Upper lobe of left lung (tissue), 6 donors: ENCODE measurements at regions not wholly inside any gene's neighbourhood (a gene's known extent, or its start where the extent isn't known, plus 50 kb on each side); places are given as distances from the start of the nearest gene placed in this dataset.
"Not testable (repeated sequence)": the region's sequence is repeated elsewhere in the genome, so short reads cannot be mapped to it uniquely, and the experiment has no call there.

Experiments used
- ATAC-seq, 2 donors: fragments of 200-7000 bp; cut with Tn5 transposase; one replicate each; pipeline ENCODE4 v1.9.1; 2022; ENCODE audit warnings: mild to moderate bottlenecking in 2 of 2, moderate library complexity in 2 of 2; ENCODE audit not compliant: low FRiP score in 2 of 2
- DNase-seq, 2 donors: peaks; one replicate each; pipeline ENCODE4 v3.0.0-alpha.2; 2019 to 2020
- H3K27ac ChIP-seq, 4 donors: fragments of 200-600 bp; sonication (generic); one replicate each; pipeline ENCODE4 v1.5.1; 2016 to 2019
- H3K27me3 ChIP-seq, 4 donors: fragments of 200-600 bp; sonication (generic); one replicate each; pipeline ENCODE4 v1.5.1; 2017 to 2019
- H3K36me3 ChIP-seq, 4 donors: fragments of 200-600 bp; sonication (generic); one replicate each; pipeline ENCODE4 v1.5.1; 2016 to 2019
- H3K4me1 ChIP-seq, 4 donors: fragments of 200-600 bp; sonication (generic); one replicate each; pipeline ENCODE4 v1.5.1; 2018 to 2019
- H3K4me3 ChIP-seq, 4 donors: fragments of 200-600 bp; sonication (generic); one replicate each; pipeline ENCODE4 v1.5.1; 2017 to 2019; ENCODE audit warnings: mild to moderate bottlenecking in 2 of 4, moderate library complexity in 1 of 4
- H3K9me3 ChIP-seq, 4 donors: fragments of 200-600 bp; sonication (generic); one replicate each; pipeline ENCODE4 v1.5.1; 2018 to 2019
- CTCF ChIP-seq, 6 experiments: fragments of 450-650 bp in 4 of 6; fragments of 200-600 bp in 2 of 6; sonication (generic) in 2 of 6; IDR thresholded peaks; one replicate each; pipeline ENCODE4 v1.5.1; 2016 to 2019; ENCODE audit warnings: antibody characterized with exemption in 6 of 6
- EP300 ChIP-seq, 4 donors: sonication (generic); formaldehyde crosslinking; IDR thresholded peaks; one replicate each; pipeline ENCODE4 v1.5.1; 2017; ENCODE audit warnings: antibody characterized with exemption in 4 of 4, control low read depth in 2 of 4
- POLR2A ChIP-seq, 4 donors: fragments of 450-650 bp; IDR thresholded peaks; one replicate each; pipeline ENCODE4 v1.5.1; 2016 to 2017; ENCODE audit warnings: antibody characterized with exemption in 4 of 4, mild to moderate bottlenecking in 2 of 4
- POLR2AphosphoS5 ChIP-seq, 2 donors: sonication (generic); formaldehyde crosslinking; IDR thresholded peaks; one replicate each; pipeline ENCODE4 v1.5.1; 2017; ENCODE audit warnings: antibody characterized with exemption in 2 of 2
- WGBS, 2 donors: methylation state at CpG; one replicate each; pipeline ENCODE4 v1.1.5; 2017 to 2018; 5-methylcytosine and 5-hydroxymethylcytosine counted together
- donor health status: DM: no; HTN: no; CAD: no; lungs with moderate emphysema.
- donor health status: DM: no; HTN: yes; CAD: no; lungs with severe emphysema.

GRCh38 chr4:118557298-118557851 is 127.8 kb upstream of the METTL14 start:
- H3K4me1 ChIP-seq, result no peaks in the 10 kb centered on the region
- no peak for DNase-seq

GRCh38 chr4:118558188-118558587 is 127.0 kb upstream of the METTL14 start:
- not testable (repeated sequence) for H3K27ac ChIP-seq, ATAC-seq, H3K9me3 ChIP-seq, H3K27me3 ChIP-seq, H3K36me3 ChIP-seq, DNase-seq, H3K4me3 ChIP-seq, H3K4me1 ChIP-seq
- WGBS, 2 donors, result 73 to 76% methylated on average over 6 to 7 of the region's 7 CpGs

More at GRCh38 chr4:118557298-118557851, 127.8 kb upstream of the METTL14 start:
- H3K4me3 ChIP-seq, result no peak overlapping the region
- ATAC-seq, result no peak
- TF ChIP-seq CTCF (IDR thresholded peaks at IDR 0.05) (no peak), POLR2A (IDR thresholded peaks at IDR 0.05) (no peak), POLR2AphosphoS5 (IDR thresholded peaks at IDR 0.05) (no peak), EP300 (IDR thresholded peaks at IDR 0.05) (no peak)
- no peaks in the 10 kb centered on the region for H3K9me3 ChIP-seq
- H3K36me3 ChIP-seq, result no peaks in the 10 kb centered on the region
- no peak overlapping the region for H3K27ac ChIP-seq
- 53 to 59% methylated on average over 8 of the region's 8 CpGs for WGBS, 2 donors
- H3K27me3 ChIP-seq, result no peaks in the 10 kb centered on the region

- H3K27ac ChIP-seq, H3K36me3 ChIP-seq, H3K4me3 ChIP-seq, ATAC-seq, H3K4me1 ChIP-seq, H3K27me3 ChIP-seq, H3K9me3 ChIP-seq, DNase-seq: not testable (repeated sequence)
These were observed 123.6 kb upstream of the METTL14 start for GRCh38 chr4:118561559-118561958.

DNA sequence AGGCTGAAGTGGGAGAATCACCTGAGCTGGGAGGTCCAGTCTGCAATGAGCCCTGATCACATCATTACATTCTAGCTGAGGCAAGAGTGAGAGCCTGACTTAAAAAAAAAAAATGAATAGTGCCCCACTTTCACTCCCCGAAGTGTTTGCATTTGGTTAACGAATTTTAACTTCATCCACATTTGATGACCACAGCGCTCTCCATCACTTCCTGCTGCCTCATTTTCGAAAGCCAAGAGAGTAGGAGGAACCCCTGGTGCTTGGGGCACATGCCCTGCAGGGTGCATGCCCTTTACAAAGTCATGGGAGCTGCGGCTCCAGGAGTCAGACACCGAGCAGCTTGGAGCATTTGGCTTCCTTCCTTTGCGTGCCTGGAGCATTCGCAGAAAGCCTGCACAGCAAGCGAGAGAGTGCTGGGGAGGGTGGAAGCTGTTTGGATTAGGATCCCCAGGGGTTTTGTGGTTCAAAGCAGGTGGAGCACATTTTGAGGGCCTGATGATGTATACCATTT is 119.1 kb upstream of the METTL14 start:
- H3K9me3 ChIP-seq, H3K27ac ChIP-seq, H3K27me3 ChIP-seq, DNase-seq, H3K4me1 ChIP-seq, H3K36me3 ChIP-seq, H3K4me3 ChIP-seq: not testable (repeated sequence)
- ATAC-seq, result peak in 1 of 2 donors; percentile 47
- WGBS, 2 donors, result 16 to 23% methylated on average over 9 of the region's 9 CpGs

- H3K27me3 ChIP-seq, H3K27ac ChIP-seq, H3K4me1 ChIP-seq, H3K4me3 ChIP-seq, H3K36me3 ChIP-seq, H3K9me3 ChIP-seq: not testable (repeated sequence)
- ATAC-seq, result peak in 1 of 2 donors; percentile 11
- DNase-seq, result peak in 1 of 2 donors; percentile 22
- 84 to 93% methylated on average over 4 to 10 of the region's 10 CpGs for WGBS, 2 donors
These were observed 112.2 kb upstream of the METTL14 start for GRCh38 chr4:118572991-118573390.

GRCh38 chr4:118574251-118574913 is 110.8 kb upstream of the METTL14 start:
- not testable (repeated sequence) for H3K27me3 ChIP-seq, H3K9me3 ChIP-seq, ATAC-seq, H3K27ac ChIP-seq, DNase-seq, H3K36me3 ChIP-seq, H3K4me1 ChIP-seq, H3K4me3 ChIP-seq
- WGBS, 2 donors, result 56 to 59% methylated on average over 3 of the region's 3 CpGs

DNA sequence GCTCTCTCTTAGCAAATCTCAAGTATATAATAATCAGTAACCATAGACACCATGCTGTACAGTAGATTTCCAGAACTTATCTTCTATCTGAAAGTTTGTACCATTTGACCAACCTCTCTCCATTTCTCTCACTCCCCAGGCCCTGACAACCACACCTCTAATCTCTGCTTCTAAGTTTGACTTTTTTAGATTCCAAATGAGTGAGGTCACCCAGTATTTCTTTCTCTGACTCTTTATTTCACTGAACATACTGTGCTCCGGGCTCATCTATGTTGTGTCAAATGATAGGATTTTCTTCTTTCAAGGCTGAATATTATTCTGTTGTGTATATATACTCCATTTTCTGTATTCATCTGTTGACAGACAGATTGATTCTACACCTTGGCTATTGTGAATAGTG is 110.1 kb upstream of the METTL14 start:
- DNase-seq, H3K27me3 ChIP-seq, H3K4me1 ChIP-seq, H3K36me3 ChIP-seq, H3K4me3 ChIP-seq, H3K27ac ChIP-seq, H3K9me3 ChIP-seq, ATAC-seq: not testable (repeated sequence)
- WGBS, 2 donors, result 69 to 79% methylated on average over 1 of the region's 1 CpG

- H3K27ac ChIP-seq, result not testable (repeated sequence)
These were observed 109.5 kb upstream of the METTL14 start for GRCh38 chr4:118575726-118576125.

DNA sequence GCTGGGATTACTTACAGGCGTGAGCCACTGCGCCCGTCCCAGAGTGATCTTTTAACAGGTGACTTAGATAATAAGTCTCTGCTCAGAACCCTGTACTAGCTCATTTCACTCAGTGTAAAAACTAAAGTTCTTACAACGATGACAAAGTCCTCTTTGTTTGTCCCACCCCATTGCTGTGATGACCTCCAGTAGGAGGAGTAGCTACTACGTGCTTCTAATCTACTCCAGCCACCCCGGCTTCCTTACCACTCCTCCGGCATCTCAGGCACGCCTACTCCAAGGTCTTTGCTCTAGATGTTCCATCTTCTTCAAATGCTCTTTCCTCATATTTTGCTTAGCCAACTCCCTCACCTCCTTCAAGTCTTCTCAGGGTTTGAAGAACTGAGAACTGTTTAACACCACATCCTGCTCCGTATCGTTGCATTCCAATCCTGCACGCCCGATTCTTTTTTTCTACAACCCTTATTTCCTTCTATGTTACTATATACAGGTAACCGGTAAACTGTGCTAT is 108.4 kb upstream of the METTL14 start:
- not testable (repeated sequence) for H3K4me1 ChIP-seq, H3K9me3 ChIP-seq, H3K36me3 ChIP-seq, H3K27me3 ChIP-seq, H3K27ac ChIP-seq, H3K4me3 ChIP-seq, ATAC-seq, DNase-seq
- 89 to 98% methylated on average over 9 to 13 of the region's 13 CpGs for WGBS, 2 donors

More at GRCh38 chr4:118575726-118576125, 109.5 kb upstream of the METTL14 start:
- not testable (repeated sequence) for H3K36me3 ChIP-seq, H3K9me3 ChIP-seq, H3K4me3 ChIP-seq, H3K27me3 ChIP-seq, H3K4me1 ChIP-seq, ATAC-seq, DNase-seq
- 74 to 82% methylated on average over 5 of the region's 5 CpGs for WGBS, 2 donors
